Hepatocyte (in vitro differentiated cells): ENCODE measurements at regions not wholly inside any gene's neighbourhood (a gene's known extent, or its start where the extent isn't known, plus 50 kb on each side); places are given as distances from the start of the nearest gene placed in this dataset.

Source experiments
- DNase-seq: peaks from one replicate; pipeline ENCODE4 v3.0.0-alpha.2; 2016; ENCODE audit warnings: low spot score
- H2AFZ ChIP-seq: fragments of 200-600 bp; sonication (generic); 2 replicates; pipeline ENCODE4 v1.6.0; 2016; ENCODE audit warnings: antibody characterized with exemption, mild to moderate bottlenecking
- H3K27ac ChIP-seq: fragments of 200-600 bp; sonication (generic); 2 replicates; pipeline ENCODE4 v1.5.1; 2016; ENCODE audit warnings: mild to moderate bottlenecking
- H3K27me3 ChIP-seq: fragments of 200-600 bp; sonication (generic); 2 replicates; pipeline ENCODE4 v1.6.1; 2016
- H3K36me3 ChIP-seq: fragments of 200-600 bp; sonication (generic); replicated peaks from 2 replicates; pipeline ENCODE4 v1.5.1; 2016; ENCODE audit warnings: low read depth; ENCODE audit not compliant: insufficient read depth
- H3K4me1 ChIP-seq: fragments of 200-600 bp; sonication (generic); 2 replicates; pipeline ENCODE4 v1.5.1; 2016; ENCODE audit warnings: mild to moderate bottlenecking, moderate library complexity; ENCODE audit not compliant: insufficient read depth
- H3K4me2 ChIP-seq: fragments of 200-600 bp; sonication (generic); 2 replicates; pipeline ENCODE4 v1.6.0; 2016
- H3K4me3 ChIP-seq: fragments of 200-600 bp; sonication (generic); 2 replicates; pipeline ENCODE4 v1.5.1; 2016; ENCODE audit warnings: mild to moderate bottlenecking
- H3K79me2 ChIP-seq: fragments of 200-600 bp; sonication (generic); 2 replicates; pipeline ENCODE4 v1.6.0; 2017; ENCODE audit warnings: mild to moderate bottlenecking
- H3K9me2 ChIP-seq: fragments of 200-600 bp; sonication (generic); replicated peaks from 2 replicates; pipeline ENCODE4 v1.6.0; 2017; ENCODE audit warnings: mild to moderate bottlenecking; ENCODE audit not compliant: insufficient read depth
- H3K9me3 ChIP-seq: fragments of 200-600 bp; sonication (generic); 2 replicates; pipeline ENCODE4 v1.5.1; 2016; ENCODE audit warnings: low read depth, mild to moderate bottlenecking
- H4K20me1 ChIP-seq: fragments of 200-600 bp; sonication (generic); 2 replicates; pipeline ENCODE4 v1.6.0; 2016; ENCODE audit warnings: mild to moderate bottlenecking; ENCODE audit not compliant: insufficient read depth, poor library complexity, severe bottlenecking
- CTCF ChIP-seq: fragments of 200-600 bp; sonication (generic); IDR thresholded peaks from 2 replicates; pipeline ENCODE4 v1.5.1; 2016; ENCODE audit warnings: antibody characterized with exemption, mild to moderate bottlenecking; ENCODE audit not compliant: poor library complexity
- EZH2 ChIP-seq: fragments of 200-600 bp; sonication (generic); IDR thresholded peaks from 2 replicates; pipeline ENCODE4 v1.6.1; 2016; ENCODE audit warnings: antibody characterized with exemption, mild to moderate bottlenecking, borderline replicate concordance
- EZH2phosphoT487 ChIP-seq: fragments of 200-600 bp; sonication (generic); IDR thresholded peaks from one replicate; pipeline ENCODE4 v1.6.1; 2018; ENCODE audit warnings: antibody characterized with exemption, mild to moderate bottlenecking, low read depth, moderate library complexity; ENCODE audit not compliant: unreplicated experiment, severe bottlenecking
- whole genome bisulfite sequencing: methylation state at CpG from one replicate; pipeline ENCODE4 v1.1.6; 2016; ENCODE audit warnings: low lambda C conversion rate; ENCODE audit errors: missing lambda C conversion rate; 5-methylcytosine and 5-hydroxymethylcytosine counted together

- Histone ChIP-seq H3K4me3 (no peak overlapping the region), H3K4me1 (no peaks in the 10 kb centered on the region), H3K27ac (no peak overlapping the region), H4K20me1 (no peaks in the 10 kb centered on the region), H2AFZ (no peak overlapping the region), H3K27me3 (no peaks in the 10 kb centered on the region), H3K4me2 (peak overlapping the region; percentile 66), H3K9me3 (no peaks in the 10 kb centered on the region), H3K79me2 (no peaks in the 10 kb centered on the region), H3K9me2 (no peaks in the 10 kb centered on the region), H3K36me3 (no peaks in the 10 kb centered on the region)
- WGBS, result 43% methylated on average over 21 of the region's 21 CpGs
- TF ChIP-seq CTCF, result no peak
- TF ChIP-seq EZH2, result no peak
- no peak for TF ChIP-seq EZH2phosphoT487
- peak; percentile 81 for DNase-seq
Observed at GRCh38 chr1:243944429-243945160, 94.6 kb upstream of the AKT3 start.

- Histone ChIP-seq H3K4me3 (no peak overlapping the region), H2AFZ (no peak overlapping the region), H3K27me3 (no peaks in the 10 kb centered on the region), H3K4me1 (no peaks in the 10 kb centered on the region), H3K36me3 (no peaks in the 10 kb centered on the region), H3K79me2 (no peaks in the 10 kb centered on the region), H4K20me1 (no peaks in the 10 kb centered on the region), H3K9me3 (no peaks in the 10 kb centered on the region), H3K4me2 (peak overlapping the region; percentile 66), H3K27ac (no peak overlapping the region), H3K9me2 (no peaks in the 10 kb centered on the region)
- WGBS, result 63% methylated on average over 10 of the region's 10 CpGs
- TF ChIP-seq EZH2 (no peak), EZH2phosphoT487 (no peak), CTCF (no peak)
- DNase-seq, result no peak
Observed at GRCh38 chr1:243943671-243944428, 93.8 kb upstream of the AKT3 start.

GRCh38 chr1:243942196-243943150, 92.4 kb upstream of the AKT3 start:
- Histone ChIP-seq H3K4me2 (no peak overlapping the region), H3K9me3 (no peaks in the 10 kb centered on the region), H3K9me2 (no peaks in the 10 kb centered on the region), H3K36me3 (no peaks in the 10 kb centered on the region), H2AFZ (no peak overlapping the region), H3K4me3 (no peak overlapping the region), H4K20me1 (no peaks in the 10 kb centered on the region), H3K79me2 (no peaks in the 10 kb centered on the region), H3K27ac (no peak overlapping the region), H3K4me1 (no peaks in the 10 kb centered on the region), H3K27me3 (no peaks in the 10 kb centered on the region)
- WGBS, result 89% methylated on average over 18 of the region's 18 CpGs
- DNase-seq, result no peak
- no peak for TF ChIP-seq CTCF
- no peak for TF ChIP-seq EZH2phosphoT487
- TF ChIP-seq EZH2, result no peak
